ENCODE measurements at regions not wholly inside any gene's neighbourhood (a gene's known extent, or its start where the extent isn't known, plus 50 kb on each side); places are given as distances from the start of the nearest gene placed in this dataset.

DNA sequence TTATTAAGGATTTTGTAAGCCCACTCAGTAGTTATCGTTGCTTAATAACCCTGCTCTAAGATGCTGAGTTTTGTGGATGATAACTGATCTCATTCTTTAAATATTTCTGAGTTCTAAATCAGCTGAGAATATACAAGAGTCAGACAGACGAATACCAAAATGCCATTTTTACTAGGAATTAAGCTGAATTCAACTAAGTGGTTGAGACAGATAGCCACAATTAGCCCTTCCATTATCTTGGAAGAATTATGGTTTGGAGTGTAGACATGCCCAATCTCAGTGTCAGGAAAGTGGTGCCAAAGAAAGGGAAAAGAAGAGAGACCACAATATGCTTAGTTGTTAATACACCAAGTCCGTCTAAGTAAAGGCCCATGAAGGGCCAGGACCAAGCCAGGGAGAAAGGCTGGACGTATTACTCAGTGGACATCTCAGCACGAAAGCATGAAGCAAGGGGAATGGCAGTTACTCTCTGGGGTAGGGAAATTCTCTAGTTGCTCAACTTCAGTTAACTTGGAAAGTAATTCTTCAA, 58.6 kb downstream of the KCNA5 start:
- TF ChIP-seq, protein P1, sequence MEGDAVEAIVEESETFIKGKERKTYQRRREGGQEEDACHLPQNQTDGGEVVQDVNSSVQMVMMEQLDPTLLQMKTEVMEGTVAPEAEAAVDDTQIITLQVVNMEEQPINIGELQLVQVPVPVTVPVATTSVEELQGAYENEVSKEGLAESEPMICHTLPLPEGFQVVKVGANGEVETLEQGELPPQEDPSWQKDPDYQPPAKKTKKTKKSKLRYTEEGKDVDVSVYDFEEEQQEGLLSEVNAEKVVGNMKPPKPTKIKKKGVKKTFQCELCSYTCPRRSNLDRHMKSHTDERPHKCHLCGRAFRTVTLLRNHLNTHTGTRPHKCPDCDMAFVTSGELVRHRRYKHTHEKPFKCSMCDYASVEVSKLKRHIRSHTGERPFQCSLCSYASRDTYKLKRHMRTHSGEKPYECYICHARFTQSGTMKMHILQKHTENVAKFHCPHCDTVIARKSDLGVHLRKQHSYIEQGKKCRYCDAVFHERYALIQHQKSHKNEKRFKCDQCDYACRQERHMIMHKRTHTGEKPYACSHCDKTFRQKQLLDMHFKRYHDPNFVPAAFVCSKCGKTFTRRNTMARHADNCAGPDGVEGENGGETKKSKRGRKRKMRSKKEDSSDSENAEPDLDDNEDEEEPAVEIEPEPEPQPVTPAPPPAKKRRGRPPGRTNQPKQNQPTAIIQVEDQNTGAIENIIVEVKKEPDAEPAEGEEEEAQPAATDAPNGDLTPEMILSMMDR (IDR thresholded peaks at IDR 0.05) = no peak
- TF ChIP-seq POLR2A (IDR thresholded peaks at IDR 0.05) = no peak
- TF ChIP-seq EP300 (IDR thresholded peaks at IDR 0.05) = no peak

Data from ovary (tissue), 3 donors.